HG03066 (cell line): ENCODE measurements at regions not wholly inside any gene's neighbourhood (a gene's known extent, or its start where the extent isn't known, plus 50 kb on each side); places are given as distances from the start of the nearest gene placed in this dataset.

Experiments used
- ATAC-seq: cut with Tn5 transposase; IDR thresholded peaks from one replicate; pipeline ENCODE4 v1.9.1; 2021; ENCODE audit warnings: low read depth; ENCODE audit not compliant: unreplicated experiment

- no peak for ATAC-seq
These were observed 134.5 kb upstream of the PKDCC start for GRCh38 chr2:41913311-41913710.

DNA sequence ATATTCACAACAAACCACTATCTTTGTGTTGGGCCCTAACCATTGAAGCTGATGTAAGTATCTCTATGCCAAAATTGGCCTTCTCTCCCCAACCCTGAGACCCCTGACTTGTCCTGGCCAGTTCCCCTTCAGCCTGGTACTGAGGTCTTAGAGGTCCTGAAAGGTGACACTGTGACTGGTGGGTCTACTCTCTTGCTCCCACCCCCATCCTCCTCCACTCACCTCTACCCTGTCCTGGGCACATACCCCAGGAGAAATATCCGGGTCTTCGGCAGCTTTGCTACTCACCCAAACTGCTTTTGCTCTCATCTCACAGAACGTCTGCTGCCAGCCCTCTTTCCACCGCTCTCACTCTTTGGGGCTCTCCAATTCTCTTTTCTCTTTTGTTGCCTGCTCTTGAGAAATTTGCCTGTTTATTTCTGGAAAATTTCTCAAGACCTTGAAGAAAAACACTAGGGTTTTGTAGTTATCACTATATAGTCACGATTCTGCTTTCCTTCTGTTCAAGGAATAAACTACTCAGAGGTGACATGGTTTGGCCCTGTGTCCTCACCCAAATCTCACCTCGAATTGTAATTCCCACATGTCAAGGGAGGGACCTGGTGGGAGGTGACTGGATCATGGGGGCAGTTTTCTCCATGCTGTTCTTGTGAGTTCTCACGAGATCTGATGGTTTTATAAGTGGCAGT is 133.8 kb upstream of the PKDCC start:
- no peak for ATAC-seq

DNA sequence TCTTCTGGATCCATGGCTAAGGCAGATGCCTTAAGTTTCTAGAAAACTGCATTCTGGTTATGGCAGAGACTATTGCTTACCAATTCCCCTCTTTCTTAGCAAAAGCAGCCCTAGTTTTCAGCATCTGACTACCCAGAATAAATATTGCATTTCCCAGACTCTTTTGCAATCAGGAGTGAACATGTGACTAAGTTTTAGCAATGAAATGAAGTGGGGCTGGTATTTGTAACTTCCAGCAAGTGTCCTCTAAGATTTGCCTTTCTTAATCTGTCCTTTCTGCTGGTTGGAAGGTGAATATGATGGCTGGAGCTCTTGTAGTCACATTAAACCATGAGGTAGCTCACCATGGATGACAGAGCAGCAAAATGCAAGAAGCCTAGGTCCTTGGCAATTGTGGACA is 132.9 kb upstream of the PKDCC start:
- no peak for ATAC-seq

DNA sequence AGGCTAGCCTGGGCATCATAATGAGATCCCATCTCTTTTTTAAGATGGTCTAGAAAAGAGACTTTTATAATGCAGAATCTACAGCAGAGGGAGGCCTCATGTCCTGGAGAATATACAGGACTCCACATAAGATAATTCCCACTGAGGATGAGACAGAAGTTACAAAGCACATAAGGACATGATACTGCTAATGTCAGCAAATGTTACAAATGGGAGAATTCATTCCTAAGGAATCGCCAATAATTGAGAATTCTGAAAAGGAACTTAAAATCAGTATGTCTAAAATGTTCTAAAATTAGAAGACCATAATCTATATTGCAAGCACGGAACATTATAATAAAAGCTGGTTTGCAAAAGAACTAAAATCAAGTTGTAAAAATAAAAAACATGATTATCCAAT is 131.6 kb upstream of the PKDCC start:
- no peak for ATAC-seq

GRCh38 chr2:41917587-41917986 is 130.2 kb upstream of the PKDCC start:
- no peak for ATAC-seq

- no peak for ATAC-seq
These were observed 128.7 kb upstream of the PKDCC start for GRCh38 chr2:41919135-41919534.

GRCh38 chr2:41920181-41920580 is 127.6 kb upstream of the PKDCC start:
- ATAC-seq, result no peak

- ATAC-seq, result no peak
These were observed 127.0 kb upstream of the PKDCC start for GRCh38 chr2:41920812-41921211.

DNA sequence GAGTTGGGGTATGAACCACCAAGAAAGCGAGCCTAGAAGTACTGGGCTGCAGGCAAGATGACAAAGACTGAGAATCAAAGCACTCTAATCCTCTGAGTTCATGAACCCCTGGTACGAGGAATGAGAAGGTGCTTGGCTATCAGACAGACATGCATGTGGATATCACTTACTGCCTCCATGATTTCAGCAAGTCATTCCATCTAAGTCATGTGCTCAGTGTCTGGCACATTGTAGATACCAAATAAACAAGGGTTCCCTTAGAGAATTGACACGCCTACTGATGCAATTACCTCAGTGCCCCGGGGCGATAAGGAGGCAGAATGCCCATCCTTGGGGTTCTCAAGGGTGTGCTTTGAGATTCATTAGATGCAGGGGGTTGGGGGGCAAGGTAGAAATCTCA is 125.6 kb upstream of the PKDCC start:
- ATAC-seq, result no peak

- ATAC-seq, result no peak
These were observed 124.5 kb upstream of the PKDCC start for GRCh38 chr2:41923156-41923786.

DNA sequence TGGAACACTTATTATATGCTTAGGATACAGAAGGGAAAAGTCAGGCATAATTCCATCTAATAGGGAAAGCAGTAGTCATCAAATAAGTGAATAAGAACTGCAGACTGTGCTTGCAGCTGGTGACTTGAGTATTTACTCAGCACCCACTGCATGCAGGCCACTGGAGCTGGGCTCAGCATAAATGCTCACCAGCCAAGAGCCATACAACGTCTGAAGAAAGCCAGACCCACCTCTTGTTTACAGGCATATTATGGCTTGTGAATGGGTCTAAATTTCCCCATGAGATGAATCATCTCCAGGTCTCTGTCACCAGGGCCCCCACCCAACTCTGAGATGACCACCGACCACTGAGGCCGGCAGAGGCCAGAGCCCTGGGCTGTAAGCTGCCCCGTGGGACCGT is 123.8 kb upstream of the PKDCC start:
- no peak for ATAC-seq

- no peak for ATAC-seq
These were observed 123.0 kb upstream of the PKDCC start for GRCh38 chr2:41924709-41925408.

GRCh38 chr2:41925712-41926111 is 122.1 kb upstream of the PKDCC start:
- no peak for ATAC-seq

GRCh38 chr2:41926614-41927580 is 120.9 kb upstream of the PKDCC start:
- ATAC-seq, result no peak

DNA sequence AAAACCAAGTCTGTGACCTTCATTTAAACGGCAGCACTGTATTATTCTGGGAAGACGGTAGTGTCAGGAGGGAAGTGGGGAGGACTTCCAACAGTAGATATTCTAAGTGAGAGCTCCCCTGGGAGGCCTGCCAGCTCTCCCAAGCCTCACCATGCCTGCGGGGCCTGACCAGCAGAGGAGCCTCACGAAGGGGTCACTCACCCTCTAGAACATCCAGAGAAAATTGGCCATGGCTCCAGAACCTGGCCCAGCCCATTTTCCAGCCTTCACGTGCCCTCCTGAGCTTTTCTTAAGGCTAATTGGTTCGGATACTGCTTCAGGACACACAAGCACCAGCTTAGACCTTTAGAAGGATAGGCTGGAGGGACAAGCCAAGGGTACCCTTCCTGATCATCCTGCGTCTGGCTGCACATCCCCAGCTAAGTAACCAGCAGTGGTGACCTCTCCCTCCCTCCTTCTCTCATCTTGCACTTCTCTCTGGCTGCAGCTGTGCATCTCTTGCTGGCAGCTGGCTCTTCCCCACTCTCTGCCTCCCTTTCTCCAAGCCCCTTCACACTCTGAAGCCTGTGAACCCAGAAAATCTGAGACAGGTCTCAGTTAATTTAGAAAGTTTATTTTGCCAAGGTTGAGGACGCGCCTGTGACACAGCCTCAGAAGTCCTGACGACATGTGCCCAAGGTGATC is 120.1 kb upstream of the PKDCC start:
- no peak for ATAC-seq

DNA sequence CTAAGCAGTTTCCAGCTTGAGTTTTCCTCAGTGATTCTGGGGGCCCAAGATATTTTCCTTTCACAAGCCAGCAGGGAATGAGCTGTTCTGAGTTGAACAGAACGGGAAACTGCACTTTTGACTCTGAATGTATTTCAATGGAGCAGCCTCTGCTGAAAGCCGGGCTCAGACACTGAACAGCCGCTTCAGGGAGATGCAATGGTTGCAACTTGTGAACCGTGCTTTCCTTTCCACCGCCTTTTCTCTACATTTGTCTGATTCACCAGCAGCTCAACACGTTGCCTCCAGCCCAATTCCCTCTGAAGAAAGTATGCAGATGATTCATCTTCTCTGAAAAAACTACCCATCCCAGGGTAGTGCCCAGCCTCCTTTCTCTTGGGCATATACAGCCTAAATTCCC is 119.3 kb upstream of the PKDCC start:
- ATAC-seq, result no peak

DNA sequence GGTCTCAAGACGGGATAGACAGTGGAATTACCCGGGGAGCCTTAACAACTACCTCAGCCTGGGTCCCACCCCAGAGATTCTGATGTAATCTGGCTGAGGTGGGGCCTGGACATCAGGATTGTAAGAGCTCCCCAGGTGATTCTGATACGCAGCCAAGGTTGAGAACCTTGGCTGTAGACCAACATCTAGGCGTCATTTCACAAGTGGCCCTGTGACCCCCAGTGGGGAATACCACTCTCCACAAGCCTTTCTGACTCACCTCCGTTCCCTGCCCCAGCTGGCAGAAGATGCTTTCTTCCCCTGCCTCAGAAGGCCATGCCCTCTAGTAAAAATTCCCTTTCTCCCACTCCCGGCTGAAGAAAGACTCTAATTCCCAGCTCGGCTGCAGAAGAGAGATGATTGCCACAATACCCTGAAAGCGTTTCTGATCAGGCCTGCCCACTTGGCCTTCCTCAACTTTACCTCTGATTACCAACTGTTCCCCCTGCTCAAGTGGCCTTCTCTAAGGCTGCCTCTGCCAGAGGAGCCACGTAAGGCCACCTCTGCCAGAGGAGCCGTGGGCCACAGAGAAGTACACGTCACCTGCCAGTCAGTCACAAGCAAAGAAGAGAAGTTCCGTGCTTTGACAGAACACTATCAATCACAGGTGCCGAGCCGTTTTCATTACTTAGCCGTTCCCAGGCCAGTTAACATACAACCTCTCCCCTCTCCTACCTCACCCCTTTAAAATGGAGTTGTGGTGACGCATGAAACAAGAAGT is 116.8 kb upstream of the PKDCC start:
- ATAC-seq, result peak; percentile 66

DNA sequence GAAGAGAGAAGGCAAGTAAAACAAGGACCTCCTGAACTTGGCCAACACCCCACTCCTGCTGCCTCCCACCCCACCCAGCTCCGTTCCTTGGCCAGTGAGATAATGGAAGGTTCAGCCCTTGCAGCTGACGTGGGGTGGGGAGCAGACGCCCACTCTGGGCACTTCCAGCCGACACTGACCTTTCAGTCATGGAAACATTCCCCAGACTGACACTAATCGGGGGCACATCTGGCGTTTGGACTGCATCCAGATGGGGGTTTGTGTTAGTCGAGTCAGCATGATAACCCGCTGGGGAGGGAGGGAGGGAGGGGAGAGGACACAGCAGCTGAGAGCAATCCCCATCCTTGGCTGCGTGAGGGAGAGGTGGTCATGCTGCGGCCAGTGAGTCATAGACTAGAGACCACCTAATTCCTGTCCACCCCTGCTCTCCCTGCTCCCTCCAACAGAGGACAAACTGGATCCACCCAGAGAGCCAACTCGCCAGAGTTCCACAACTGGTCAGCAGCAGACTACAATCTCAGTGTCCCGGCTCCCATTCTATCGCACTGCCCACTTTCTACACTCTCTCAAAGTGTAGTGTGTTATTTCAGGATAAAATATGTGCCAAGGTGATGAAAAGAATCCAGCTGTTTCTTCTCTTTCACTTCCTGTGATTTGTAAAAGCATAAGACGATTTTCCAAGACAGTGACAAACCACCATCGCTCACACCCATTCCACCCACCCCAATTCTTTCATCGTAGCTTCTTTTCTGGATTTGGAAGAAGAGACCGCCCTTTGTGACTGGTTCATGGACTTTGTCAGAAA is 115.4 kb upstream of the PKDCC start:
- ATAC-seq, result no peak

- no peak for ATAC-seq
These were observed 114.8 kb upstream of the PKDCC start for GRCh38 chr2:41933046-41933420.
